AML-193 (cell line): ENCODE measurements at regions not wholly inside any gene's neighbourhood (a gene's known extent, or its start where the extent isn't known, plus 50 kb on each side); places are given as distances from the start of the nearest gene placed in this dataset.
"Not testable (repeated sequence)": the region's sequence is repeated elsewhere in the genome, so short reads cannot be mapped to it uniquely, and the experiment has no call there.

Experiments used
- DNase-seq, 2 experiments: peaks; one replicate each; lab custom pipeline; 2025; lab: John Stamatoyannopoulos, UW

- no peak for DNase-seq
Observed at GRCh38 chr7:96561892-96562291, 147.8 kb downstream of the SEM1 start.

GRCh38 chr7:96558530-96558929, 151.1 kb downstream of the SEM1 start:
- no peak for DNase-seq

GRCh38 chr7:96558093-96558492, 151.6 kb downstream of the SEM1 start:
- DNase-seq: no peak

GRCh38 chr7:96557598-96557997, 152.0 kb downstream of the SEM1 start:
- not testable (repeated sequence) for DNase-seq

- DNase-seq: no peak
Observed at GRCh38 chr7:96548664-96549063, 161.0 kb downstream of the SEM1 start.

GRCh38 chr7:96547371-96547811, 162.3 kb downstream of the SEM1 start:
- DNase-seq: no peak

- DNase-seq: no peak
Observed at GRCh38 chr7:96546426-96546825, 163.2 kb downstream of the SEM1 start.

- DNase-seq: no peak
Observed at GRCh38 chr7:96539471-96539870, 170.2 kb downstream of the SEM1 start.

GRCh38 chr7:96538632-96539031, 171.0 kb downstream of the SEM1 start:
- DNase-seq: no peak

GRCh38 chr7:96534221-96534620, 175.4 kb downstream of the SEM1 start:
- no peak for DNase-seq

GRCh38 chr7:96532428-96532935, 177.2 kb downstream of the SEM1 start:
- DNase-seq: no peak

- DNase-seq: no peak
Observed at GRCh38 chr7:96531331-96531730, 178.3 kb downstream of the SEM1 start.

- no peak for DNase-seq
Observed at GRCh38 chr7:96530786-96531185, 178.9 kb downstream of the SEM1 start.

- no peak for DNase-seq
Observed at GRCh38 chr7:96527133-96527827, 182.4 kb downstream of the SEM1 start.

GRCh38 chr7:96526496-96526895, 183.2 kb downstream of the SEM1 start:
- DNase-seq: no peak

- DNase-seq: no peak
Observed at GRCh38 chr7:96521068-96521894, 188.4 kb downstream of the SEM1 start.

GRCh38 chr7:96508371-96508770, 186.5 kb upstream of the SLC25A13 start:
- no peak for DNase-seq

GRCh38 chr7:96503597-96503996, 181.7 kb upstream of the SLC25A13 start:
- no peak for DNase-seq

GRCh38 chr7:96501318-96501717, 179.4 kb upstream of the SLC25A13 start:
- DNase-seq: no peak

- no peak for DNase-seq
Observed at GRCh38 chr7:96499532-96499931, 177.6 kb upstream of the SLC25A13 start.

- no peak for DNase-seq
Observed at GRCh38 chr7:96497567-96497966, 175.7 kb upstream of the SLC25A13 start.

- DNase-seq: no peak
Observed at GRCh38 chr7:96495751-96496216, 173.9 kb upstream of the SLC25A13 start.

GRCh38 chr7:96486681-96487080, 164.8 kb upstream of the SLC25A13 start:
- DNase-seq: no peak
